ENCODE measurements at regions not wholly inside any gene's neighbourhood (a gene's known extent, or its start where the extent isn't known, plus 50 kb on each side); places are given as distances from the start of the nearest gene placed in this dataset.

GRCh38 chr6:55675941-55676340, 96.9 kb upstream of the HMGCLL1 start:
- DNase-seq (ENCODE audit: low read depth): no peak
- TF ChIP-seq CTCF (conservative IDR thresholded peaks at IDR 0.05; ENCODE audit: low read depth, low read length): no peak
- H3K4me3 ChIP-seq (ENCODE audit: low read depth, low read length): no peak overlapping the region

- TF ChIP-seq CTCF (conservative IDR thresholded peaks at IDR 0.05; ENCODE audit: low read depth, low read length): no peak
- no peak for DNase-seq (ENCODE audit: low read depth)
- no peak overlapping the region for H3K4me3 ChIP-seq (ENCODE audit: low read depth, low read length)
These were observed 95.7 kb upstream of the HMGCLL1 start for GRCh38 chr6:55674672-55675071.

GRCh38 chr6:55670850-55671413, 91.9 kb upstream of the HMGCLL1 start:
- no peak for DNase-seq (ENCODE audit: low read depth)
- no peak for TF ChIP-seq CTCF (conservative IDR thresholded peaks at IDR 0.05; ENCODE audit: low read depth, low read length)
- H3K4me3 ChIP-seq (ENCODE audit: low read depth, low read length): no peak overlapping the region

GRCh38 chr6:55669028-55669427, 90.0 kb upstream of the HMGCLL1 start:
- no peak overlapping the region for H3K4me3 ChIP-seq (ENCODE audit: low read depth, low read length)
- TF ChIP-seq CTCF (conservative IDR thresholded peaks at IDR 0.05; ENCODE audit: low read depth, low read length): no peak
- no peak for DNase-seq (ENCODE audit: low read depth)

- no peak for TF ChIP-seq CTCF (conservative IDR thresholded peaks at IDR 0.05; ENCODE audit: low read depth, low read length)
- no peak for DNase-seq (ENCODE audit: low read depth)
- H3K4me3 ChIP-seq (ENCODE audit: low read depth, low read length): no peak overlapping the region
These were observed 89.6 kb upstream of the HMGCLL1 start for GRCh38 chr6:55668591-55668990.

- H3K4me3 ChIP-seq (ENCODE audit: low read depth, low read length): no peak overlapping the region
- no peak for DNase-seq (ENCODE audit: low read depth)
- TF ChIP-seq CTCF (conservative IDR thresholded peaks at IDR 0.05; ENCODE audit: low read depth, low read length): no peak
These were observed 88.3 kb upstream of the HMGCLL1 start for GRCh38 chr6:55667341-55667740.

- no peak for TF ChIP-seq CTCF (conservative IDR thresholded peaks at IDR 0.05; ENCODE audit: low read depth, low read length)
- H3K4me3 ChIP-seq (ENCODE audit: low read depth, low read length): no peak overlapping the region
- DNase-seq (ENCODE audit: low read depth): no peak
These were observed 87.7 kb upstream of the HMGCLL1 start for GRCh38 chr6:55666606-55667225.

Measured in epithelial cell of proximal tubule (primary cell).